DND-41 (cell line): ENCODE measurements at regions not wholly inside any gene's neighbourhood (a gene's known extent, or its start where the extent isn't known, plus 50 kb on each side); places are given as distances from the start of the nearest gene placed in this dataset.

Experiments
- ATAC-seq: fragments of 200-7000 bp; cut with Tn5 transposase; 3 replicates; pipeline ENCODE4 v1.9.1; 2021; ENCODE audit warnings: low read depth; ENCODE audit not compliant: insufficient read depth
- DNase-seq: peaks from one replicate; pipeline ENCODE4 v3.0.0-alpha.2; 2020
- H2AFZ ChIP-seq: 2 replicates; pipeline ENCODE4 v1.6.0; 2012; ENCODE audit warnings: low read depth, low read length
- H3K27ac ChIP-seq: 2 replicates; pipeline ENCODE4 v1.5.1; 2012; ENCODE audit warnings: low read length, inconsistent platforms
- H3K27me3 ChIP-seq: fragments of 200-600 bp; sonication (generic); 2 replicates; pipeline ENCODE4 v1.6.0; 2012; ENCODE audit warnings: low read length, mild to moderate bottlenecking, inconsistent platforms; ENCODE audit not compliant: insufficient read depth, poor library complexity
- H3K36me3 ChIP-seq: 2 replicates; pipeline ENCODE4 v1.5.1; 2012; ENCODE audit warnings: low read length, inconsistent platforms; ENCODE audit not compliant: insufficient read depth
- H3K4me1 ChIP-seq: 2 replicates; pipeline ENCODE4 v1.5.1; 2012; ENCODE audit warnings: mild to moderate bottlenecking, low read length; ENCODE audit not compliant: insufficient read depth
- H3K4me2 ChIP-seq: 2 replicates; pipeline ENCODE4 v1.6.0; 2012; ENCODE audit warnings: mild to moderate bottlenecking, moderate library complexity, low read length, inconsistent platforms; ENCODE audit not compliant: insufficient read depth
- H3K4me3 ChIP-seq, 2 experiments: fragments of 200-600 bp in 1 of 2; shearing (Covaris generic) in 1 of 2; 2 replicates each; pipeline ENCODE4 v1.5.1; 2012 to 2016; ENCODE audit warnings: inconsistent platforms in 2 of 2, low read length in 2 of 2, mild to moderate bottlenecking in 2 of 2, low read depth in 1 of 2, moderate library complexity in 1 of 2
- H3K79me2 ChIP-seq: 2 replicates; pipeline ENCODE4 v1.6.0; 2012; ENCODE audit warnings: low read length, inconsistent platforms; ENCODE audit not compliant: insufficient read depth
- H3K9ac ChIP-seq: 2 replicates; pipeline ENCODE4 v1.6.0; 2012; ENCODE audit warnings: low read depth, mild to moderate bottlenecking, inconsistent platforms, low read length, moderate library complexity
- H3K9me3 ChIP-seq: 2 replicates; pipeline ENCODE4 v1.5.1; 2012; ENCODE audit warnings: low read length, moderate library complexity, mild to moderate bottlenecking, inconsistent platforms; ENCODE audit not compliant: insufficient read depth, severe bottlenecking
- H4K20me1 ChIP-seq: 2 replicates; pipeline ENCODE4 v1.6.0; 2012; ENCODE audit warnings: low read length; ENCODE audit not compliant: insufficient read depth
- EZH2 ChIP-seq: IDR thresholded peaks from 3 replicates; pipeline ENCODE4 v1.6.1; 2012; ENCODE audit warnings: borderline replicate concordance, low read depth, mild to moderate bottlenecking, moderate library complexity, low read length, inconsistent platforms; ENCODE audit not compliant: severe bottlenecking
- TF ChIP-seq, protein P1 (sequence below): IDR thresholded peaks from 2 replicates; pipeline ENCODE4 v1.5.1; 2012; ENCODE audit warnings: borderline replicate concordance, low read length, moderate library complexity, mild to moderate bottlenecking; ENCODE audit not compliant: poor library complexity, severe bottlenecking; ENCODE audit errors: extremely low read depth

DNA sequence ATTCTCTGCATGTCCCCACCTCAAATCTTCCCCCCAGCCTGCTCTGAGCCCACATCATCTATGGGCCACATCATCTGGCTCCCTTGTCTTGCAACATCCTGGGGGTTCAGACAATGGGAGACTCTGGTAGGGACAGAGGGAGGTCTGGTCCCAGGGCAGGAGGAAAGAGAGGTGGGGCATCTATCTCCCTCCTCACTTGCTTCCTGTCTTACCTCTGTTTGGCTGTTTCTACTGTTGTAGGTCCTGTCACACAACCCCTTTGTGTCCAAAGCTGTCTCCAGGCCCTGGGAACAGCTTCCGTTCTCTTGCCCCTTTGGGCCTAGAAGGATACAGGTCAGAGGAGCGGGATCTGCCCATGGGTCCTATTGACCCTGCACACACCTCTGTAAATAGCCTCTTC, 227.2 kb downstream of the NSG2 start:
- no peaks in the 10 kb centered on the region for H4K20me1 ChIP-seq
- H2AFZ ChIP-seq = no peak overlapping the region
- TF ChIP-seq EZH2 = no peak
- TF ChIP-seq, protein P1, sequence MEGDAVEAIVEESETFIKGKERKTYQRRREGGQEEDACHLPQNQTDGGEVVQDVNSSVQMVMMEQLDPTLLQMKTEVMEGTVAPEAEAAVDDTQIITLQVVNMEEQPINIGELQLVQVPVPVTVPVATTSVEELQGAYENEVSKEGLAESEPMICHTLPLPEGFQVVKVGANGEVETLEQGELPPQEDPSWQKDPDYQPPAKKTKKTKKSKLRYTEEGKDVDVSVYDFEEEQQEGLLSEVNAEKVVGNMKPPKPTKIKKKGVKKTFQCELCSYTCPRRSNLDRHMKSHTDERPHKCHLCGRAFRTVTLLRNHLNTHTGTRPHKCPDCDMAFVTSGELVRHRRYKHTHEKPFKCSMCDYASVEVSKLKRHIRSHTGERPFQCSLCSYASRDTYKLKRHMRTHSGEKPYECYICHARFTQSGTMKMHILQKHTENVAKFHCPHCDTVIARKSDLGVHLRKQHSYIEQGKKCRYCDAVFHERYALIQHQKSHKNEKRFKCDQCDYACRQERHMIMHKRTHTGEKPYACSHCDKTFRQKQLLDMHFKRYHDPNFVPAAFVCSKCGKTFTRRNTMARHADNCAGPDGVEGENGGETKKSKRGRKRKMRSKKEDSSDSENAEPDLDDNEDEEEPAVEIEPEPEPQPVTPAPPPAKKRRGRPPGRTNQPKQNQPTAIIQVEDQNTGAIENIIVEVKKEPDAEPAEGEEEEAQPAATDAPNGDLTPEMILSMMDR = no peak
- H3K4me2 ChIP-seq = no peak overlapping the region
- H3K79me2 ChIP-seq = no peaks in the 10 kb centered on the region
- ATAC-seq = no peak
- no peak overlapping the region for H3K9ac ChIP-seq
- H3K4me1 ChIP-seq = no peaks in the 10 kb centered on the region
- H3K4me3 ChIP-seq = no peak overlapping the region
- H3K36me3 ChIP-seq = no peaks in the 10 kb centered on the region
- H3K27me3 ChIP-seq = no peaks in the 10 kb centered on the region
- no peak for DNase-seq
- H3K27ac ChIP-seq = no peak overlapping the region
- H3K9me3 ChIP-seq = no peaks in the 10 kb centered on the region

DNA sequence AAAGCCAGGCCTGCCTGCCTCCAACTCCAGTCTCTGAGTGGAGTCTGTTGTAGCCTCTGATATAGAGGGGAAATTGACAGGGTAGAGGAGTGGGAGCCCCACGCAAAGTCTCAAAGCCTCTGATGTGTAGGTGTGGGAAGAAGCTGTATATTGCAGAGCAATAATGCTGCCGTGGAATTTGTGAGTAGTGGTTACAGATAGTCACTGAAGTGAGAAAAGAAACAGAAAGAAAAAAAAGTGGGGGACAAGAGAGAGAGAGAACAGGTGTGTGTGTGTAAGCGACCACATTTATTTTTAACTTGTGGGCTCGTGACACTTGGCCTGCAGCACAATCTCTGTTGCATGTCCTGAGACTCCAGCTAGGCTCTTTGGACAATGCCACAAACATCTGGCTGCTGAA, 227.8 kb downstream of the NSG2 start:
- ATAC-seq (no peak), DNase-seq (no peak)
- Histone ChIP-seq H3K36me3 (no peaks in the 10 kb centered on the region), H3K27me3 (no peaks in the 10 kb centered on the region), H3K79me2 (no peaks in the 10 kb centered on the region), H2AFZ (no peak overlapping the region), H3K4me3 (no peak overlapping the region), H3K27ac (no peak overlapping the region), H4K20me1 (no peaks in the 10 kb centered on the region), H3K4me1 (no peaks in the 10 kb centered on the region), H3K9me3 (no peaks in the 10 kb centered on the region), H3K9ac (no peak overlapping the region), H3K4me2 (no peak overlapping the region)
- TF ChIP-seq, protein P1 = no peak
- TF ChIP-seq EZH2 = no peak

DNA sequence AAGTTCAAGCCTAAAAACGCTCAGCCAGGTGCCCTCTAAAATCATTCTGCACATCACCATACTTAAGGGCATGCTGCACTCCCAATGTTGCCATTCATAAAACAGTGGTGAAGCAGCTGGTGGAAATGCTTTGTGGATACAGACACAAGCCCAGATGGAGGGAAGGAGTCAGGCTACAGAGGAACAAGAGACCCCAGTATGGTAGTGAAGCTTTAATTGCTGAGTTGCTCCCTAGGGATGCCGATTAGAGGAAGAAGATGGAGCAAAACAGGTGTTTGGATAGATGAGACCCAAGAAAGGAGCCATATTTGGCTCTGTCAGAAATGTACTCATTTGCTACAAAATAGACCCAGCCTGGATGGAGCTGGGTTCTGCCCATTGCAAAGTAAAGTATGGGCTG, 230.5 kb downstream of the NSG2 start:
- no peaks in the 10 kb centered on the region for H3K27me3 ChIP-seq
- ATAC-seq (no peak), DNase-seq (no peak)
- no peak overlapping the region for H3K27ac ChIP-seq
- H3K4me2 ChIP-seq = no peak overlapping the region
- TF ChIP-seq EZH2 = no peak
- TF ChIP-seq, protein P1 = no peak
- H3K4me3 ChIP-seq = no peak overlapping the region
- no peaks in the 10 kb centered on the region for H3K4me1 ChIP-seq
- H4K20me1 ChIP-seq = no peaks in the 10 kb centered on the region
- no peaks in the 10 kb centered on the region for H3K36me3 ChIP-seq
- no peaks in the 10 kb centered on the region for H3K9me3 ChIP-seq
- H3K9ac ChIP-seq = no peak overlapping the region
- no peak overlapping the region for H2AFZ ChIP-seq
- no peaks in the 10 kb centered on the region for H3K79me2 ChIP-seq
